SK-N-SH (cell line): ENCODE measurements at regions not wholly inside any gene's neighbourhood (a gene's known extent, or its start where the extent isn't known, plus 50 kb on each side); places are given as distances from the start of the nearest gene placed in this dataset.

ENCODE experiments used
- CTCF ChIA-PET: fragments of 300-600, 350-600 bp; formaldehyde crosslinking; extraction: SDS; loops from one replicate; lab custom pipeline; 2021; lab: Yijun Ruan, JAX
- POLR2A ChIA-PET: fragments of 350-600 bp; sonication (Branson Sonifier 250); formaldehyde crosslinking; extraction: SDS; loops from one replicate; lab custom pipeline; 2020; ENCODE audit warnings: antibody characterized with exemption, inconsistent platforms; lab: Yijun Ruan, JAX
- DNase-seq: peaks from one replicate; pipeline ENCODE4 v3.0.0; 2012
- H2AFZ ChIP-seq: fragments of 200-600 bp; sonication (generic); 2 replicates; pipeline ENCODE4 v1.8.1; 2016; ENCODE audit warnings: antibody characterized with exemption, mild to moderate bottlenecking, low read depth
- H3F3A ChIP-seq: fragments of 200-600 bp; sonication (generic); replicated peaks from 2 replicates; pipeline ENCODE3; 2016; ENCODE audit warnings: antibody characterized with exemption, mild to moderate bottlenecking; ENCODE audit not compliant: insufficient read depth
- H3K27ac ChIP-seq, 2 experiments: fragments of 200-500 bp in 1 of 2; fragments of 200-600 bp in 1 of 2; sonication (Bioruptor generic) in 1 of 2; sonication (generic), shearing (Covaris generic) in 1 of 2; 2 replicates each; pipeline versions ENCODE4 v1.5.1 to v1.6.1; 2014 to 2016; ENCODE audit warnings: low read depth in 2 of 2, inconsistent platforms in 1 of 2, low read length in 1 of 2, mild to moderate bottlenecking in 1 of 2, mixed read lengths in 1 of 2
- H3K27me3 ChIP-seq: fragments of 200-600 bp; sonication (generic), shearing (Covaris generic); 2 replicates; pipeline ENCODE4 v1.6.1; 2016; ENCODE audit warnings: mixed run types; ENCODE audit not compliant: insufficient read depth
- H3K36me3 ChIP-seq, 2 experiments: fragments of 200-500 bp in 1 of 2; fragments of 200-600 bp in 1 of 2; sonication (Bioruptor generic) in 1 of 2; sonication (generic) in 1 of 2; replicated peaks in 1 of 2; 2 replicates each; pipeline versions ENCODE3 to v1.5.1; 2014 to 2016; ENCODE audit warnings: low read length in 1 of 2, mild to moderate bottlenecking in 1 of 2; ENCODE audit not compliant: insufficient read depth in 2 of 2, control insufficient read depth in 1 of 2
- H3K4me1 ChIP-seq, 2 experiments: fragments of 200-500 bp in 1 of 2; fragments of 200-600 bp in 1 of 2; sonication (Bioruptor generic) in 1 of 2; sonication (generic), shearing (Covaris generic) in 1 of 2; 2 replicates each; pipeline versions ENCODE4 v1.5.1 to v1.6.1; 2014 to 2016; ENCODE audit warnings: low read depth in 1 of 2, low read length in 1 of 2, mixed run types in 1 of 2; ENCODE audit not compliant: insufficient read depth in 2 of 2, control insufficient read depth in 1 of 2
- H3K4me2 ChIP-seq: fragments of 200-600 bp; sonication (generic), shearing (Covaris generic); 2 replicates; pipeline ENCODE4 v1.6.1; 2017; ENCODE audit warnings: mixed run types
- H3K4me3 ChIP-seq, 2 experiments: fragments of 200-500 bp in 1 of 2; fragments of 200-600 bp in 1 of 2; sonication (Bioruptor generic) in 1 of 2; sonication (generic), shearing (Covaris generic) in 1 of 2; 2 replicates each; pipeline versions ENCODE4 v1.5.1 to v1.8.1; 2014 to 2016; ENCODE audit warnings: low read depth in 2 of 2, inconsistent platforms in 1 of 2, low read length in 1 of 2, mild to moderate bottlenecking in 1 of 2, mixed read lengths in 1 of 2, moderate library complexity in 1 of 2
- H3K79me2 ChIP-seq: fragments of 200-600 bp; sonication (generic); 2 replicates; pipeline ENCODE4 v1.8.1; 2017; ENCODE audit warnings: mild to moderate bottlenecking; ENCODE audit not compliant: insufficient read depth
- H3K9ac ChIP-seq: fragments of 200-600 bp; sonication (generic); 2 replicates; pipeline ENCODE4 v1.6.1; 2017; ENCODE audit warnings: mixed run types
- H3K9me2 ChIP-seq: fragments of 200-600 bp; sonication (generic); 2 replicates; pipeline ENCODE4 v1.6.1; 2017; ENCODE audit warnings: mixed run types
- H3K9me3 ChIP-seq: fragments of 200-600 bp; sonication (generic); 2 replicates; pipeline ENCODE4 v1.6.1; 2017; ENCODE audit warnings: mixed run types, mild to moderate bottlenecking, moderate library complexity
- H4K20me1 ChIP-seq: fragments of 200-600 bp; sonication (generic); 2 replicates; pipeline ENCODE4 v1.6.1; 2017; ENCODE audit warnings: mild to moderate bottlenecking, mixed run types; ENCODE audit not compliant: insufficient read depth
- CHD2 ChIP-seq: fragments of 150-350 bp; IDR thresholded peaks from 2 replicates; pipeline ENCODE4 v1.6.1; 2018; ENCODE audit warnings: low read length; ENCODE audit not compliant: partially characterized antibody
- ELF1 ChIP-seq: IDR thresholded peaks from 2 replicates; pipeline ENCODE4 v1.4.0; 2012
- EZH2phosphoT487 ChIP-seq: fragments of 200-600 bp; sonication (generic); IDR thresholded peaks from 2 replicates; pipeline ENCODE4 v1.6.1; 2017; ENCODE audit warnings: low read depth, mixed run types, mild to moderate bottlenecking, antibody characterized with exemption, moderate library complexity, borderline replicate concordance
- FOXJ3 ChIP-seq: sonication (generic); formaldehyde crosslinking; IDR thresholded peaks from 2 replicates; pipeline ENCODE4 v1.5.1; 2020; ENCODE audit warnings: mild to moderate bottlenecking, missing genetic modification reagents
- GATA2 ChIP-seq: sonication (generic); formaldehyde crosslinking; IDR thresholded peaks from 2 replicates; pipeline ENCODE4 v1.5.0; 2020; ENCODE audit warnings: mild to moderate bottlenecking, missing genetic modification reagents
- IRF3 ChIP-seq: fragments of 150-350 bp; IDR thresholded peaks from 2 replicates; pipeline ENCODE4 v1.6.1; 2016; ENCODE audit warnings: mild to moderate bottlenecking, low read depth, low read length
- MXI1 ChIP-seq: IDR thresholded peaks from 2 replicates; pipeline ENCODE4 v1.6.1; 2012; ENCODE audit warnings: mild to moderate bottlenecking, low read depth, low read length, improper control_type of control experiment
- NFIC ChIP-seq: IDR thresholded peaks from 2 replicates; pipeline ENCODE4 v1.4.0; 2012; ENCODE audit warnings: borderline replicate concordance
- POLR2AphosphoS5 ChIP-seq: IDR thresholded peaks from 2 replicates; pipeline ENCODE4 v1.6.1; 2012; ENCODE audit warnings: low read depth, low read length
- REST ChIP-seq: IDR thresholded peaks from 2 replicates; pipeline ENCODE4 v1.6.1; 2012; ENCODE audit warnings: mild to moderate bottlenecking, low read depth, low read length, moderate library complexity
- SMC3 ChIP-seq: IDR thresholded peaks from 2 replicates; pipeline ENCODE4 v1.6.1; 2012; ENCODE audit warnings: low read depth, low read length, improper control_type of control experiment
- TCF12 ChIP-seq: IDR thresholded peaks from 2 replicates; pipeline ENCODE4 v1.4.0; 2012
- TEAD4 ChIP-seq: IDR thresholded peaks from 2 replicates; pipeline ENCODE4 v1.4.0; 2012; ENCODE audit warnings: mild to moderate bottlenecking, borderline replicate concordance; ENCODE audit not compliant: insufficient read depth
- USF2 ChIP-seq: fragments of 150-350 bp; IDR thresholded peaks from 2 replicates; pipeline ENCODE4 v1.6.1; 2017; ENCODE audit warnings: antibody characterized with exemption, low read length, low read depth, borderline replicate concordance
- YY1 ChIP-seq: IDR thresholded peaks from 2 replicates; pipeline ENCODE4 v1.4.0; 2012; ENCODE audit warnings: low read depth, mild to moderate bottlenecking
- ZBTB33 ChIP-seq: IDR thresholded peaks from 2 replicates; pipeline ENCODE4 v1.4.0; 2012; ENCODE audit warnings: low read depth, borderline replicate concordance
- WGBS: methylation state at CpG from one replicate; pipeline ENCODE4 v1.1.6; 2017; ENCODE audit warnings: low lambda C conversion rate; 5-methylcytosine and 5-hydroxymethylcytosine counted together

- H3K79me2 ChIP-seq = no peaks in the 10 kb centered on the region
- H3K27me3 ChIP-seq = no peaks in the 10 kb centered on the region
- no peaks in the 10 kb centered on the region for H3K36me3 ChIP-seq
- no peaks in the 10 kb centered on the region for H3K9me3 ChIP-seq
- H4K20me1 ChIP-seq = no peaks in the 10 kb centered on the region
- no peak overlapping the region for H3K4me2 ChIP-seq
- no peaks in the 10 kb centered on the region for H3K9me2 ChIP-seq
- POLR2A ChIA-PET = no interaction called here
- H3F3A ChIP-seq = no peaks in the 10 kb centered on the region
- H3K4me3 ChIP-seq = no peak overlapping the region
- WGBS = 34% methylated on average over 2 of the region's 2 CpGs
- no peak overlapping the region for H2AFZ ChIP-seq
- no peak overlapping the region for H3K27ac ChIP-seq
- no peaks in the 10 kb centered on the region; a peak in 1 of 4 replicates for H3K4me1 ChIP-seq
- no peak overlapping the region for H3K9ac ChIP-seq
- DNase-seq = no peak
- CTCF ChIA-PET = interaction anchor here (1.0 to 1.6 kb wide), 2 partner anchors 26 to 49 kb away, joined by 4 to 7 read pairs; no protein-coding TSS in a partner anchor
- TF ChIP-seq EZH2phosphoT487 (no peak), GATA2 (CRISPR knock-in tag) (no peak), USF2 (no peak), IRF3 (no peak), YY1 (no peak), FOXJ3 (CRISPR knock-in tag) (no peak)
These were observed 138.2 kb downstream of the QDPR start for GRCh38 chr4:17373666-17374065.

GRCh38 chr4:17370818-17371217 lies 141.1 kb downstream of the QDPR start:
- Histone ChIP-seq H4K20me1 (no peaks in the 10 kb centered on the region), H3K9ac (no peak overlapping the region), H3K9me2 (no peaks in the 10 kb centered on the region), H3K4me1 (no peaks in the 10 kb centered on the region), H2AFZ (no peak overlapping the region), H3F3A (no peaks in the 10 kb centered on the region), H3K4me3 (no peak overlapping the region), H3K4me2 (no peak overlapping the region), H3K79me2 (no peaks in the 10 kb centered on the region), H3K27ac (no peak overlapping the region), H3K9me3 (no peaks in the 10 kb centered on the region), H3K36me3 (no peaks in the 10 kb centered on the region), H3K27me3 (peaks cover 6% of the 10 kb centered on the region)
- WGBS = 23% methylated on average over 2 of the region's 2 CpGs
- TF ChIP-seq NFIC = no peak
- POLR2A ChIA-PET = no interaction called here
- CTCF ChIA-PET = interaction anchor here (1.5 to 2.1 kb wide), 2 partner anchors 23 to 77 kb away, joined by 5 to 11 read pairs; no protein-coding TSS in a partner anchor
- no peak for DNase-seq

GRCh38 chr4:17368408-17368807 lies 143.5 kb downstream of the QDPR start:
- Histone ChIP-seq H3K4me2 (no peak overlapping the region), H3K9ac (no peak overlapping the region), H3K36me3 (no peaks in the 10 kb centered on the region), H3K79me2 (no peaks in the 10 kb centered on the region), H3K4me3 (no peak overlapping the region), H2AFZ (no peak overlapping the region), H3F3A (no peaks in the 10 kb centered on the region), H3K27me3 (peaks cover 6% of the 10 kb centered on the region), H3K4me1 (no peaks in the 10 kb centered on the region), H3K27ac (no peak overlapping the region), H4K20me1 (no peaks in the 10 kb centered on the region), H3K9me3 (no peaks in the 10 kb centered on the region), H3K9me2 (no peaks in the 10 kb centered on the region)
- no peak for DNase-seq
- ChIA-PET CTCF (interaction anchor here (7.8 kb wide), 1 partner anchor 21 kb away, joined by 39 read pairs; no protein-coding TSS in a partner anchor), POLR2A (no interaction called here)
- TF ChIP-seq POLR2AphosphoS5 (no peak), CHD2 (no peak), REST (no peak), TEAD4 (no peak), SMC3 (no peak), MXI1 (no peak), TCF12 (no peak), ELF1 (no peak), ZBTB33 (no peak)
